A549 (cell line): ENCODE measurements at regions not wholly inside any gene's neighbourhood (a gene's known extent, or its start where the extent isn't known, plus 50 kb on each side); places are given as distances from the start of the nearest gene placed in this dataset.

Experiments used
- CBX8 ChIP-seq: fragments of 200-600 bp; sonication (generic); IDR thresholded peaks from 2 replicates; pipeline ENCODE4 v1.6.1; 2016
- ESRRA ChIP-seq: fragments of 150-350 bp; IDR thresholded peaks from 2 replicates; pipeline ENCODE4 v1.6.1; 2014; ENCODE audit warnings: mild to moderate bottlenecking, low read length, borderline replicate concordance
- FOSL2 ChIP-seq, 2 experiments: fragments of 450-650 bp in 1 of 2; fragments of >200 bp in 1 of 2; sonication (Bioruptor Twin) in 1 of 2; formaldehyde crosslinking; IDR thresholded peaks; 2 replicates each; pipeline versions ENCODE4 v1.5.0 to v1.6.1; 2016 to 2020; ENCODE audit warnings: mild to moderate bottlenecking in 1 of 2, moderate library complexity in 1 of 2
- HOXA7 ChIP-seq: fragments of 250-450 bp; sonication (Bioruptor Pico); IDR thresholded peaks from 2 replicates; pipeline ENCODE4 v1.5.0; 2020; ENCODE audit warnings: mild to moderate bottlenecking, moderate library complexity
- TF ChIP-seq, protein P1 (sequence below): fragments of >200 bp; sonication (Bioruptor Twin); formaldehyde crosslinking; IDR thresholded peaks from 3 replicates; pipeline ENCODE4 v1.5.1; 2016
- TF ChIP-seq, protein P2 (sequence below): IDR thresholded peaks from 2 replicates; pipeline ENCODE4 v1.6.1; 2012; ENCODE audit warnings: low read depth, borderline replicate concordance

DNA sequence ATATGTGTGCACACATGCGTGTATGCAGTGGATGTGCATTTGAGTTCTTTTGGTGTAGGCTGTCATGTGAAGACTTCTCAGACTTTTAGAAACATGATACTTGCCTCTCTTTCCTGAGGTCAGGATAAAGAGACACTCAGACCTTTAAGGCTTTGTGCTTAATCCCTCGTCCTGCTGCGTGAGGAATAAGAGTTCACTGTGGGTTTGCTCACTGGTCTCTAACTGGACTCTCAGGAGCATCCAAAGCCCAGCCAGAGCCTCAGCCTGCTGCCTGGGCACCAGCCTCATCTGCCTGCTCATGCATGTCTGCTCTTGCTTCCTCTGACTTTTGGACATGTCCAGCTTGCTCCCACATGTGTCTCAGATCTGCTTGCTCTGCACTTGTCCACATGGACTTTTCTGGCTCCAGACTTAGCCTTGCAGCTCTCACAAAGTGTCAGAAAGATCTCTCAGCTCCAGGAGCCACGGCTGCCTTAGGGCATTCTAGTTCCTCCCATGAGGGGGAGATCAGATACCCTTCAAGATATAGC, 65.1 kb upstream of the ZNF366 start:
- TF ChIP-seq, protein P1, sequence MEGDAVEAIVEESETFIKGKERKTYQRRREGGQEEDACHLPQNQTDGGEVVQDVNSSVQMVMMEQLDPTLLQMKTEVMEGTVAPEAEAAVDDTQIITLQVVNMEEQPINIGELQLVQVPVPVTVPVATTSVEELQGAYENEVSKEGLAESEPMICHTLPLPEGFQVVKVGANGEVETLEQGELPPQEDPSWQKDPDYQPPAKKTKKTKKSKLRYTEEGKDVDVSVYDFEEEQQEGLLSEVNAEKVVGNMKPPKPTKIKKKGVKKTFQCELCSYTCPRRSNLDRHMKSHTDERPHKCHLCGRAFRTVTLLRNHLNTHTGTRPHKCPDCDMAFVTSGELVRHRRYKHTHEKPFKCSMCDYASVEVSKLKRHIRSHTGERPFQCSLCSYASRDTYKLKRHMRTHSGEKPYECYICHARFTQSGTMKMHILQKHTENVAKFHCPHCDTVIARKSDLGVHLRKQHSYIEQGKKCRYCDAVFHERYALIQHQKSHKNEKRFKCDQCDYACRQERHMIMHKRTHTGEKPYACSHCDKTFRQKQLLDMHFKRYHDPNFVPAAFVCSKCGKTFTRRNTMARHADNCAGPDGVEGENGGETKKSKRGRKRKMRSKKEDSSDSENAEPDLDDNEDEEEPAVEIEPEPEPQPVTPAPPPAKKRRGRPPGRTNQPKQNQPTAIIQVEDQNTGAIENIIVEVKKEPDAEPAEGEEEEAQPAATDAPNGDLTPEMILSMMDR: no peak
- no peak for TF ChIP-seq FOSL2 (IDR thresholded peaks at IDR 0.05)
- no peak for TF ChIP-seq FOSL2 (CRISPR knock-in tag; IDR thresholded peaks at IDR 0.05)
- no peak for TF ChIP-seq ESRRA
- TF ChIP-seq, protein P2, sequence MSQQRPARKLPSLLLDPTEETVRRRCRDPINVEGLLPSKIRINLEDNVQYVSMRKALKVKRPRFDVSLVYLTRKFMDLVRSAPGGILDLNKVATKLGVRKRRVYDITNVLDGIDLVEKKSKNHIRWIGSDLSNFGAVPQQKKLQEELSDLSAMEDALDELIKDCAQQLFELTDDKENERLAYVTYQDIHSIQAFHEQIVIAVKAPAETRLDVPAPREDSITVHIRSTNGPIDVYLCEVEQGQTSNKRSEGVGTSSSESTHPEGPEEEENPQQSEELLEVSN: no peak
- no peak for TF ChIP-seq CBX8
- no peak for TF ChIP-seq HOXA7 (CRISPR knock-in tag)
